ENCODE measurements at regions not wholly inside any gene's neighbourhood (a gene's known extent, or its start where the extent isn't known, plus 50 kb on each side); places are given as distances from the start of the nearest gene placed in this dataset.

DNA sequence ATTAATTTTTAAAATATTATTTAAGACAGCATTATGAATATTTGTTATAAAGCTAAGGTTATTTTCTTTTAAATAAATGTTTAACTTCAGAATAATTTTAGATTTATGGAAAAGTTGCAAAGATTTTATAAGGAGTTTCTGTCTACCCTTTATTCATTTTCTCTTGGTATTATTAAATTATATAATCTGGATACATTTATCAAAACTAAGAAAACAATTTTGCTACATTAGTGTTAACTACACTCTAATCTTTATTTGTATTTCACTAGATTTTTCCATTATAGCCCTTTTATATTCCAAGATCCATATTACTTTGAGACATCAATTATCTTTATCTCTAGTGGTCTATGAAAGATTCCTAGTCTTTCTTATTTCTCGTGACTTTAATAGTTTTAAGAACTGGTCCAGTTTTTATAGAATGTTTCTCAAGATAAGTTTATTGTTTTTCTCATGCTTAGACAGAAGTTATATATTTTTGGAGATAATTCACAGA, 1243.7 kb upstream of the PCDH9 start:
- DNase-seq (ENCODE audit: low spot score), result no peak

DNA sequence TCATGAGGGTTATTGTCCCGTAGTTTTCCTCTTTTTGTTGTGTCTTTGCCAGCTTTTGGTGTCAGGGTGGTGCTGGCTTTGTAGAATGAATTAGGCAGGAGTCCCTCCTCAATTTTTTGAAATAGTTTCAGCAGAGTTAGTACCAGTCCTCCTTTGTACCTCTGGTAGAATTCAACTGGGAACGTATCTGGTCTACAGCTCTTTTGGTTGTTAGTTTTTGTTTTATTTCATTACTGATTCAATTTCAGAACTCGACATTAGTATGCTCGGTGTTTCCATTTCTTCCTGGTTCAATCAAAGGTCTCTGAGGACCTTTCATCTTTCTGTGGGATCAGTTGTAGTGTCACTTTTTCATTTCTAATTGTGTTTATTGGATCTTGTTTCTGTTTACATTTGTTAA, 1237.0 kb upstream of the PCDH9 start:
- DNase-seq (ENCODE audit: low spot score), result no peak

DNA sequence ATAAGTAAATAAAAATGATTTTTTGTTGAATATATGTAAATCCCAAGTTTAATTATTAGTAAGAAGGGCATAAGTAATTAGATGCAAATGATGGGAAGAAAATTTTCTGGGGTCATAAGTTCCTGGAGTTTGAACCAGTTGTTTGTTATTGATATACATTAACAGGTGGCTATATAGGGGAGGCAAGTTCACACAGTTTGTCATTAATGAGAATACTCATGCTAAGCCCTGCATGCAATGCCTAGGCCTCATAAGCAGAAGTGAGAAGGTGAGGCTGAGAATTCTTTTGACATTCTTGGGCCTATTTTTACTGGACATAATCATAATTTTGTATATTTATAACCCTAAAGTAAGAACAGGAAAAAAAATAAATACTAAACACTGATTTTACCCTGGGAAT, 1210.7 kb upstream of the PCDH9 start:
- DNase-seq (ENCODE audit: low spot score), result no peak

DNA sequence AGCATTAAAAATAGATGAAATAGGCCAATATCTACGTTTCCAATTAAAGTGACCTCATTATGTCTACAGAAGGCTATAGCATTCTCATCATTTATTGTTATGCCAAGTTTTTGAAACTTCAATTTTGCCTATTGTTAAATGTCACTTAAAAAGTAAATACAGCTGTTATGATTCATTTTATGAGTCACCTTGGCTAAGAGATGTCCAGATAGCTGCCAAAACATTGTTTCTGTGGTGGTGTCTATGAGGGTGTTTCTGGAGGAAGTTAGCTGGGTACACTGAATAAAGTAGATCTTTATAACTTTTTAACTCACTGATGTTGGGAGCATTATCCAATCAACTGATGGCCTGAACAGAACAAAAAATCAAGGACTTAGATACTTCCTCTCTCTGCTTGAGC, 1209.7 kb upstream of the PCDH9 start:
- DNase-seq (ENCODE audit: low spot score), result no peak

- no peak for DNase-seq (ENCODE audit: low spot score)
These were observed 1198.2 kb upstream of the PCDH9 start for GRCh38 chr13:68428292-68428691.

DNA sequence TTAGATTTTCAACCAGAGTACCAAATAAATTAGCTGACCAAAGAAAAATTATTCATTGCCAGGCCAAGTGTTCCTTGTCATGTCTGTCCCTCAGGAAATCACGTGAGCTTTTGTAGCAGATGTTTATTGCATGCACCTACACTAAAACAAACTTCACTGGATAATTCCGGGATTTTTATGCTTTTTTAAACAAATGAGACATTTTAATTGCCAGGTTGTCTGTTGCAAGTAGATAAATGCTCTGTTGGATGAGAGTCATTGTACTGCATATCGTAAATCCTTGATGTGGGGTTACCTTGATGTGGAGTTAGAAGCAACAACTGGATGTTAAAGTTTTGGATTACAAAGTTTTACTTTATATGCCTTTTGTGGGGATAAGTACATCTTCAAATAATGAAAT, 1187.7 kb upstream of the PCDH9 start:
- DNase-seq (ENCODE audit: low spot score), result no peak

GRCh38 chr13:68410007-68410406, 1179.9 kb upstream of the PCDH9 start:
- DNase-seq (ENCODE audit: low spot score), result no peak

DNA sequence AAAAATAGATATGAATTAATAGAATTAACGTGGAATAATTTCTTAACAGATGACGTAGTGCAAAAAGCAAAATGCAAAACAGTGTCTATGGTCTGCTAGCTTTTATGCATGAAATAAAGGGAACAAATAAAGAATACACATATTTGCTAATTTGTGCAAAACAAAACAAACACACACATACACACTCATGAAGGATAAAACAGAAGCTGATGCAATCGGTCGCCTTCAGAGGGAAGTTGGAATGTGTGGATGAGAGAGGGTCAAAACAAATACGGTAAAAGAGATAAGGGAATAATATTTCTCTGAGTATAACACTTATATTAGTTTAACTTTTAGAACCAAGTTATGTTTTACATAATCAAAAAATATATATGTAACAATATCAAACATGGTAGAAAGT, 1160.9 kb upstream of the PCDH9 start:
- DNase-seq (ENCODE audit: low spot score), result no peak

DNA sequence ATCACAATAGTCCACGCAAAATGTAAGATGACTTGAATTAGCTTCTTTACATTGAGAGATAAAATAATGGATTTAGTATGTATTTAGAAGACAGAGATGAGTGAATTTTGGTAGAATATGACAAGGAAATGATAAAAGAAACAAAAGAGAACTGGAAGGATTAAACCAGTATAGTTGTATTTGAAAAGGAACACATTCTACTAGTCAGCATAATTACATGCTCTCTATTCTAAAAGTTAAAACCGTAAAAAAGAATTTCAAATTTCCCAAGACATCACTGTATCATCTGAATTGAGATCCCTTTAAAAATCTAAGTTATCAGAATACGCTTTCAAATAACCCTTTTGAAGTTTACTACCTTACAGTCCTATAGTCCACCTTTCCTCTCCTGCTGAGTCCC, 1156.7 kb upstream of the PCDH9 start:
- DNase-seq (ENCODE audit: low spot score), result no peak

DNA sequence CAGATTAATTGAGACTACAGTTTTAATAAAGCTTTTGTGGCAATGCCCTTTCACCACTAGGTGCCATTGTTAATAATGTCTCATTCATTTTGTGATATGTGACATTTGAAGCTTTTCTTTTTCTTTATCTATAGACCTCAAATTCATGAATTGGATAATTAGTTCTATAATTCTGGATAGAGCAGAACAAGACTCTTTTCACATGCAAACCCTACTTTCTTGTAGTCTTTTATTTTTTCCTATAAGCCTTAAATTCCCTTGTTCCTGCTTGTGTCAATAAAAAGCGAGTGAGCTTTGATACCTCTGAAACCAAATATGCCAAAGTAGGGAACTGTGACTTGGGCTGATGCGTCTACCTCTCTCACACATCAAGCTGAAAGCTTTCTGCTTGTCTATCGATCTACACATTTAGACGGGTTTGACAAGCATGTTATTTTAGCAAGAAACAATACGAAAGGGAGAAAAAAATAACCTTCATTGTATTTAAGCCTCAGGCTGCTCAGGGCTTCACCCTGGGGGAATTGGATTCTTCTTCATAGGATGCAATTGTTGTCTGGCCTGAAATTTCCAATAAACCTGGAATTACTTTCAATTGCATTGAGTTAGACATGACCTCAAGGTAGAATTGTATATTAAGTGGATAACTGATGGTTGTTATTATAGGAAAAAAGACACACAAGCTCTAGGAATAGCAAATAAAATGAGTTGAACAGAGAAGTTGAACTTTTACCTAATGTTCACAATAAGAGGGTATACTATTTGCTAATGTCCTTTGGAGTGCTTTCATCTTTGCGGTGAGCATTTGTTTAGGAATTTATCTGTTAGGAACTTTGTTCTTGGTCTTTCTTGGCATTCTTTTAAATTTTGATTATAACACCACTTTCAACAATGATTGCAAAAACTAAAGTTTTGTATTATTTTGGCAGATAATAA, 1150.2 kb upstream of the PCDH9 start:
- DNase-seq (ENCODE audit: low spot score), result no peak

GRCh38 chr13:68378294-68378693, 1148.2 kb upstream of the PCDH9 start:
- DNase-seq (ENCODE audit: low spot score), result no peak

GRCh38 chr13:68375004-68375403, 1144.9 kb upstream of the PCDH9 start:
- DNase-seq (ENCODE audit: low spot score), result no peak

- DNase-seq (ENCODE audit: low spot score), result no peak
These were observed 1139.6 kb upstream of the PCDH9 start for GRCh38 chr13:68369739-68370138.

DNA sequence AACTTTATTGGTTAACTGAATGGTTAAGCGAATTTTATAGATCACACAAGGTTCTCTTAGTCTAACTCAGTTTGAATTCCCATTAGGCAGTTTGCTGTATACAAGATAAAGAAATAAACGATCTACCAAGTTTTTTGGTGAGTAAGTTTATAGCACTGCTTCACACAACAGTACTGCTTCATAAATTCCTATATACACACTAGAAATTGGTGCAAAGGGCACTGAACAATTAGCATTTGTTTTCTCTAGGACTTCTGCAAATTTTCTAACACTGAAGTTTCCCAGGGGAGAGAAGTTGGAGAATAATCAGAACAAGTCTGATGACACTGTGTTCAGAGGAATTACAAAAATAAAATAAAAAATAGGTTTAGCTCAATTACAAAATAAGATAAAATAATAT, 1138.8 kb upstream of the PCDH9 start:
- no peak for DNase-seq (ENCODE audit: low spot score)

GRCh38 chr13:68359105-68359504, 1129.0 kb upstream of the PCDH9 start:
- no peak for DNase-seq (ENCODE audit: low spot score)

DNA sequence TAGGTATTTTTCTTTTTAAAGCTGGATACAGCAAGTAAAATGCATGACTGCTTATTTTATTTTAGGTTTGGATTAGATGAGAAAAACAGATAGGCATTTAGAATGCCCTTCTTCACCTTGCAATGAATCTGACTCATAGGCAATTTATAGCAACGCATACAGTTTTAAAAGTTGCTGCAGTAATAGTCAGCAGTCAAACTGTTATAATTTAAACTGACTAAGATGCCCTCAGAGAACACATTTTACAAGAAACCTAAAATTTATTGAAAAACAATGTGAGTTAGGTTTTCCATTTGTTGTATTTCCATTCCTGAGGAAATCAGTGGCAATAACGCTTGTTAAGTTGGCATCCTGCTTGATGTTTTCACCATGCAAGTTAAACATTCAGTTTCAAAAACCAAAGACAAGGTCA, 1128.2 kb upstream of the PCDH9 start:
- no peak for DNase-seq (ENCODE audit: low spot score)

GRCh38 chr13:68350554-68350953, 1120.4 kb upstream of the PCDH9 start:
- DNase-seq (ENCODE audit: low spot score), result no peak

GRCh38 chr13:68347220-68347619, 1117.1 kb upstream of the PCDH9 start:
- DNase-seq (ENCODE audit: low spot score), result no peak

- DNase-seq (ENCODE audit: low spot score), result no peak
These were observed 1115.9 kb upstream of the PCDH9 start for GRCh38 chr13:68345963-68346531.

DNA sequence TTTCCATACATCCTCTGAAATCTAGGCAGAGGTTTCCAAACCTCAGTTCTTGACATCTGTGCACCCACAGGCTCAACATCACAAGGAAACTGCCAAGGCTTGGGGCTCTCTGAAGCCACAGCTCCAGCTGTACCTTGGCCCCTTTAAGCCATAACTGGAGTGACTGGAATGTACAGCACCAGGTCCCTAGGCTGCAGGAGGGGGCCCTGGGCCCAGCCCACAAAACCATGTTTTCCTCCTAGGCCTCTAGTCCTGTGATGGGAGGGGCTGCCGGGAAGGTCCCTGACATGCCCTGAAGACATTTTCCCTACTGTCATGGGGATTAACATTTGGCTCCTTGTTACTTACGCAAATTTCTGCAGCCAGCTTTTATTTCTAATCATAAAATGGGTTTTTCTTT, 1093.0 kb upstream of the PCDH9 start:
- DNase-seq (ENCODE audit: low spot score), result no peak

DNA sequence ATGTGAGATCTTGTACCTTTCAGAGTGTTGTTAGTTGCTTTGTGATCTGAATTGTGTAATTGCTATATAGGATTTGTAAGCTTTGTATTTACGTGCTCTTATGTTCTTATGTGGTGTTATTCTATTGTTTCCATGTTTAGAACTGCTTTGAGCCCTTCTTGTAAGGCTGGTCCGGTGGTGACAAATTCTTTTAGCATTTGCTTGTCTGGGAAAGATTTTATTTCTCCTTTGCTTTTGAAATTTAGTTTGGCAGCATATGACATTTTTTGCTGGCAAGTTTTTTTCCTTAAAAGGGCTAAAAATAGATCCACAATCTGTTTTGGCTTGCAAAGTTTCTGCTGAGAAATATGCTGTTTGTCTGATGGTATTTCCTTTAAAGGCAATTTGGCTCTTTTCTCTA, 1089.2 kb upstream of the PCDH9 start:
- DNase-seq (ENCODE audit: low spot score), result no peak

DNA sequence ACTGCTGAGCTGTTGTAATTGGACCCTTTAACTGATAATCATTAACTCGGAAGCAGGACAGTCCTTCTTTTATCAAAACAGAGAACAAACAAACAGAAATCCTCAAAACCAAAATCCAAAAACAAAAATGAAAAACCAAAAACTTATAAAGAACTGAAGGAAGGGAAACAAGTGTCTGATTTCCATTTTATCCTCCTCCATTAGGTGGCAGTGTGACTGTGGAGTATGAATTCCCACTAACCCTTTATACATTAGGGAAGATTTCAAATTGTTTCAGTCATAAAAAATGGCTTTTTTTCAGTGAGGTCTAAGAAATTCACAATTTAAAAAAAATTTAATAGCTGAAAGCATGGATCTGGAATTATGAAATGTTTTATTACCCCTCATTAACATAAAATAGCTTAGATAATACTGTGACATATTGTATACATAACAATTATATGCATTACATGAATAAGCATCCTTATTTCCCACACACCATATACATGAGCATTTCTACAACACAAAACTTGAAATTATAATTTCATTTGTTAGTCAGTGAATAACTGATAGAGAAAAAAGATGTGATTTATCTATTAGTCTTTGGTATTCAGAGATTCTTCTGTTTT, 1074.3 kb upstream of the PCDH9 start:
- DNase-seq (ENCODE audit: low spot score), result peak; percentile 6

- no peak for DNase-seq (ENCODE audit: low spot score)
These were observed 1063.5 kb upstream of the PCDH9 start for GRCh38 chr13:68293631-68294030.
